ENCODE measurements at regions not wholly inside any gene's neighbourhood (a gene's known extent, or its start where the extent isn't known, plus 50 kb on each side); places are given as distances from the start of the nearest gene placed in this dataset.

DNA sequence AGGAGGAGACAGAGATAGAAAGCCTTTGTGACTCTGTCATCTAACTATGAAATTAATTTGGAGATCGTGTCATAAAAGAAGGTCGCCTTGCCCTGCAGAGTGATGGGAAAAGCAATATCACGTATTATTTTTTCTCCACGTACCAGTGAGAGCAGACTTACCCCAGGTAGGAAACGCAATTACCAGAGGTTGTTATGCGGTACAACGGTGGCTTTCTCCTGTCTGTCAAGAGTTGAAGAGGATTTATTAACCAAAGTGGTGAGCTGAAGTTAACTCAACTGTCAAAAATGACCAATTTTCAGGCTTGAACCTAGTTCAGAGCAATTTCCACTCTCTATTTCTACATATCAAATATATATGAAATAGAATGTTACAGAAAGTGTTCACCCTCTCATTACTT, 282.6 kb upstream of the PFKP start:
- Histone ChIP-seq H3K27ac (no peak overlapping the region), H3K36me3 (no peaks in the 10 kb centered on the region), H3K9me3 (no peaks in the 10 kb centered on the region), H3K4me3 (no peak overlapping the region), H3K27me3 (no peaks in the 10 kb centered on the region), H3K4me1 (ENCODE audit: insufficient read depth) (no peaks in the 10 kb centered on the region)
- TF ChIP-seq EP300 (IDR thresholded peaks at IDR 0.05) (no peak), POLR2A (IDR thresholded peaks at IDR 0.05) (no peak)
- TF ChIP-seq, protein P1, sequence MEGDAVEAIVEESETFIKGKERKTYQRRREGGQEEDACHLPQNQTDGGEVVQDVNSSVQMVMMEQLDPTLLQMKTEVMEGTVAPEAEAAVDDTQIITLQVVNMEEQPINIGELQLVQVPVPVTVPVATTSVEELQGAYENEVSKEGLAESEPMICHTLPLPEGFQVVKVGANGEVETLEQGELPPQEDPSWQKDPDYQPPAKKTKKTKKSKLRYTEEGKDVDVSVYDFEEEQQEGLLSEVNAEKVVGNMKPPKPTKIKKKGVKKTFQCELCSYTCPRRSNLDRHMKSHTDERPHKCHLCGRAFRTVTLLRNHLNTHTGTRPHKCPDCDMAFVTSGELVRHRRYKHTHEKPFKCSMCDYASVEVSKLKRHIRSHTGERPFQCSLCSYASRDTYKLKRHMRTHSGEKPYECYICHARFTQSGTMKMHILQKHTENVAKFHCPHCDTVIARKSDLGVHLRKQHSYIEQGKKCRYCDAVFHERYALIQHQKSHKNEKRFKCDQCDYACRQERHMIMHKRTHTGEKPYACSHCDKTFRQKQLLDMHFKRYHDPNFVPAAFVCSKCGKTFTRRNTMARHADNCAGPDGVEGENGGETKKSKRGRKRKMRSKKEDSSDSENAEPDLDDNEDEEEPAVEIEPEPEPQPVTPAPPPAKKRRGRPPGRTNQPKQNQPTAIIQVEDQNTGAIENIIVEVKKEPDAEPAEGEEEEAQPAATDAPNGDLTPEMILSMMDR (IDR thresholded peaks at IDR 0.05), result no peak
- intact Hi-C loops (cut with DNase I), result no loop called here
- 82 to 88% (median 87%) methylated on average over 7 of the region's 7 CpGs for WGBS, 3 donors
- DNase-seq, result no peak

GRCh38 chr10:2782950-2783349, 284.4 kb upstream of the PFKP start:
- H3K4me1 ChIP-seq (ENCODE audit: insufficient read depth), result no peaks in the 10 kb centered on the region
- TF ChIP-seq EP300 (IDR thresholded peaks at IDR 0.05), result no peak
- TF ChIP-seq, protein P1 (IDR thresholded peaks at IDR 0.05), result no peak
- TF ChIP-seq POLR2A (IDR thresholded peaks at IDR 0.05), result no peak
- no peak for DNase-seq
- H3K36me3 ChIP-seq, result no peaks in the 10 kb centered on the region
- WGBS, 3 donors, result 66 to 76% (median 72%) methylated on average over 9 of the region's 9 CpGs
- no peak overlapping the region for H3K27ac ChIP-seq
- no peaks in the 10 kb centered on the region for H3K9me3 ChIP-seq
- H3K4me3 ChIP-seq, result no peak overlapping the region
- no peaks in the 10 kb centered on the region for H3K27me3 ChIP-seq
- intact Hi-C loops (cut with DNase I), result no loop called here

DNA sequence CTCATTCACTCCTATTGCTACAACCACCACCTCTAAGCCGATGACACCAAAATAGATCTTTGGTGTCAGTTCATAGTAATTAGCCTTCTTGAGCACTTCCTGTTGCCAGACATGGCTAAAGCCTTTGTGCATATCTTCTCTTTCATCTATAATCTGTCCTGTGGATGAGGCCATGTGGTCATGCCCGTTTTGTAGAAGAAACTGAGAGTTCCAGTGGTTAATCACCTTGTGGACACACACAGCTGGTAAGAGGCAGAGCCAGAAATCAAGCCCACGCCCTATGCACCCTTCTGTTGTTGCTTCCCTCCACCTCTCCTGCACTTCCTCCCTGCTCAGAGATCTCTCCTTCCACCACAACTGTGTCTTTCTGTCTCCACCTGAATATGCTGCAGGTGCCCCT, 285.1 kb upstream of the PFKP start:
- Histone ChIP-seq H3K9me3 (no peaks in the 10 kb centered on the region), H3K36me3 (no peaks in the 10 kb centered on the region), H3K27ac (no peak overlapping the region), H3K4me3 (no peak overlapping the region), H3K4me1 (ENCODE audit: insufficient read depth) (no peaks in the 10 kb centered on the region), H3K27me3 (no peaks in the 10 kb centered on the region)
- TF ChIP-seq, protein P1 (IDR thresholded peaks at IDR 0.05), result no peak
- TF ChIP-seq POLR2A (IDR thresholded peaks at IDR 0.05) (no peak), EP300 (IDR thresholded peaks at IDR 0.05) (no peak)
- intact Hi-C loops (cut with DNase I), result no loop called here
- WGBS, 3 donors, result 66 to 68% (median 67%) methylated on average over 3 of the region's 3 CpGs
- no peak for DNase-seq

DNA sequence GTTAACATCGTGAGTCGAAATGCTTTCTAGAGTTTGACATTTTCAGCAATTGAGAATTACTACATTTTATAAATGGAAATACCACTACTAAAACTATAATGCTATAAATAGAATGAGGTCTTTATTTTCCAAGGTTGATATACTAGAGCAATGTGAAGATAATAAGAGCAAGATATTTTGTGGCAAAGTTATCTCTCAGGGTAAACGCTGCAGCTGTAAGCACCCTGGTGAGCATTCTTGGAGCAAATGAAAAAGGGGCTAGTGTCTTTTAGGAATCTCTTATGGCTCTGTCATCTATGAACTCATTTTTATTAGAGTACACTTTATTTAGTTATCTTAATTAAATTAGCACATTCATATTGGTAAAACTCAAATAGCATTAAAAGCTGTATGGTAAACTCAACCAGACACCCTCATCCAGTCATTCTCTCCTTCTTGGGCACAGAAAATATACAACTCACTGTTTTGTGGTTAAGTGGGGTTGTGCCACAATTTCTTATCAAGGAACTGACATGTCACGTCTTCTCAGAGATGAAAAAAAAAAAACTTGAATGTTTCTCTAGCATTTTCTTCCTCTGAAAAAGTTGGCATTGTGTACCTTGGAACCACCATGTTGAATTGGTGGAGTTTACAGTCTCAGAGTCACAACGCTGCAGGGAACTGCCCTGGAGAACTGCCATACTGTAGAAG, 289.5 kb upstream of the PFKP start:
- 31 to 57% (median 34%) methylated on average over 5 of the region's 5 CpGs for WGBS, 3 donors
- Histone ChIP-seq H3K4me1 (ENCODE audit: insufficient read depth) (no peaks in the 10 kb centered on the region), H3K27me3 (no peaks in the 10 kb centered on the region), H3K4me3 (no peak overlapping the region), H3K36me3 (no peaks in the 10 kb centered on the region), H3K27ac (no peak overlapping the region), H3K9me3 (no peaks in the 10 kb centered on the region)
- TF ChIP-seq EP300 (IDR thresholded peaks at IDR 0.05) (no peak), POLR2A (IDR thresholded peaks at IDR 0.05) (no peak)
- TF ChIP-seq, protein P1 (IDR thresholded peaks at IDR 0.05), result no peak
- no peak for DNase-seq
- intact Hi-C loops (cut with DNase I), result no loop called here
